ENCODE measurements at regions not wholly inside any gene's neighbourhood (a gene's known extent, or its start where the extent isn't known, plus 50 kb on each side); places are given as distances from the start of the nearest gene placed in this dataset.

GRCh38 chr15:36517758-36518157, 61.7 kb upstream of the CDIN1 start:
- TF ChIP-seq CTCF (IDR thresholded peaks at IDR 0.05), result no peak
- no peak for TF ChIP-seq POLR2A (IDR thresholded peaks at IDR 0.05)

Measured in adrenal gland (tissue), 5 donors.